ENCODE measurements at regions not wholly inside any gene's neighbourhood (a gene's known extent, or its start where the extent isn't known, plus 50 kb on each side); places are given as distances from the start of the nearest gene placed in this dataset.
"Not testable (repeated sequence)": the region's sequence is repeated elsewhere in the genome, so short reads cannot be mapped to it uniquely, and the experiment has no call there.

- DNase-seq = no peak
Measured at GRCh38 chr3:153866901-153867300, 254.3 kb upstream of the ARHGEF26 start.

DNA sequence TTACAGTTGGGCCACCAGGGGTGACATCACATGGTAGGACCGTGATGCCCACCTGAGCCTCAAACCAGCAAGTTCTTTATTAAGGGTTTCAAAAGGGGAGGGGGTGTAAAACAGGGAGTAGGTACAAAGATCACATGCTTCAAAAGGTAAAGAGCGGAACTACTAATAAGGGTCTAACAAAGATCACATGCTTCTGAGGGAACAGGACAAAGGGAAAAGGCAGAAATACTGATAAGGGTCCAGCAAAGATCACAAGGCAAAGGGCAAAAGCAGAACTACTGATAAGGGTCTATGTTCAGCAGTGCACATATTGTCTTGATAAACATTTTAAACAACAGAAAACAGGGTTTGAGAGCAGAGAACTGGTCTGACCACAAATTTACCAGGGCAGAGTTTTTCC, 246.8 kb upstream of the ARHGEF26 start:
- not testable (repeated sequence) for DNase-seq

DNA sequence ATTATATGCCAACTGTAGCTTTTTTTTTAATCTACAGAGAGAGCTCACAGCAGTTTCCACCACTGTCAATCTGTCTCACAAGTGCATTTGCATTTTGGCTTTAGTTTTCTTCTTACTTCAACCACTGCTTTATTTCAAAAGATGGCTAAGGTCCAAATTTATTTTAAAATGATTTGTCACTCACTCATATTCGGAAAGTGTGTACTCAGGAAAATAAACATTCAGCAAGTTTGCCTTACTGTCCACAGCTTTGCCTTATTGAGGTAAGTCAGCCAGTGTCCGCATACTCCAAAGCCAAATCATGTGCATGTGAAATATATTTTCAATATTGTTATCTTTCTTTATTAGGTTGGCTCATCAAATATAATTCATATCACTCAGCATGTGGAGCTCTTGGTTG, 240.7 kb upstream of the ARHGEF26 start:
- no peak for DNase-seq

DNA sequence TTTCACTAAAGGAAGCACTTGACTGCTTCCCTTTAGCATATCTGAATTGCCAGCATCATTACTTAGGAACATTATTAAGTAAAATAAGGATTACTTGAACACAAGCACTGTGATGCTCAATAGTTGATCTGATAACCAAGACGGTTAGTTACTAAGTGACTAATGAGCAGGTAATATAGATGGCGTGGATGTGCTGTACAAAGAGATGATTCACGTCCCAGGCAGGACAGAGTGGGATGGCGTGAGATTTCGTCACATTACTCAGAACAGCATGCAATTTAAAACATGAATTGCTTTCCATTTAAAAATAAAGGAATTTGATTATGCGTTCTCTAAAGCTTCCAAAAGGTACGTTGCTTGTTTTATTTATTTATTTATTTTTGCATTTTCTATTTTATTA, 240.0 kb upstream of the ARHGEF26 start:
- DNase-seq = no peak

DNA sequence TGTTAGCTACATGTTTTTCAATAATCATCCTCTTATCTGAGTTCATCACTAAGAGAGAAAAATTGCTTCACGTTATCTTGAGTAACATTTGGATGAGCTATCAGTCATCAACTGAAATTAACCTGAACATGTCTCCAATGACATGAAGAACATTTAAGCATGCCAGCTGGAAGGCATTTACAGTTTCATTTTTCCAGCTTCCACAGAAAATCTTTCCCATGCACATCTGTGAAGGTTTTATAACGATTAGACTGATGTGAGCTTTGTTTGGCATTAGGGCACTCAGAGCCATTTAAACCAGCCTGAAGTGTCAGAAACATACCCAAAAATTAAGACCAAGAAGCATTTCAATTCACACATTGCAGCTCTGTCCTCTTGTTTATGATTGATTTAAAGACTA, 235.8 kb upstream of the ARHGEF26 start:
- no peak for DNase-seq

DNA sequence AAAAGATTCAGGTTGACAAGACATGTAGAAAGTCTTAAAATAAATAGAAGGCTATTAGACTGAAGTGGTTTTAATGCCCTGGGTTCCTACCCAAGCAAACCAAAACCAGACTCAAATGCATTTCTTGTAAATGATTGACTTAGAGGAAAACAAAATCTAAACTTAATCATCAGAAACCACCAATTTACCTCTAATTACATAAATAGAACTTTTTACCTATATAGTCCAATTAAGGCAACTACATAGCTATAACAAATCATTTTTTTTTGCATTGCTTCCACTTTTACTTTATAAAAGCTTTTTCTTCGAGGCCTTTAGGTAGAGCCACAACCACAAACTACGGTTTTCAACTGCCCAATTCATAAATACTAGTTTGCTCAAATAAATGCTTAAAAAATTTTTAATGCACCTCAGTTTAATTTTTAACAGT, 231.3 kb upstream of the ARHGEF26 start:
- DNase-seq = no peak

DNA sequence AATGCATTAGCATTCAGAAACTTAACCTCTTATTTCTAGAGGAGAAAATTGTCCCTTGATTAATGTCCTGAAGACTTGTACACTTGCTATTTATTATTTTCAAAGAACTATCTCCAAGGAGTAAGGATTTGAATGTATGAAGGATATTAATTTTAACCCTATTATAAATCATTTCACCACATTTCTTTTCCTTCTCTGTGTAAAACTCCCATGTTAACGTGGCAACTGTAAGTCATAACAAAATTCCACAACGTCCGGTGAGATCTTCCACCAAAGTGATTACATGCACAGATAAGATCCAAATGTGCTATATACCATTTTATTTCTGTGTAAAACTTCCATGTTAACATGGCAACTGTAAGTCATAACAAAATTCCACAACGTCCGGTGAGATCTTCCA, 229.1 kb upstream of the ARHGEF26 start:
- DNase-seq = peak; percentile 74

DNA sequence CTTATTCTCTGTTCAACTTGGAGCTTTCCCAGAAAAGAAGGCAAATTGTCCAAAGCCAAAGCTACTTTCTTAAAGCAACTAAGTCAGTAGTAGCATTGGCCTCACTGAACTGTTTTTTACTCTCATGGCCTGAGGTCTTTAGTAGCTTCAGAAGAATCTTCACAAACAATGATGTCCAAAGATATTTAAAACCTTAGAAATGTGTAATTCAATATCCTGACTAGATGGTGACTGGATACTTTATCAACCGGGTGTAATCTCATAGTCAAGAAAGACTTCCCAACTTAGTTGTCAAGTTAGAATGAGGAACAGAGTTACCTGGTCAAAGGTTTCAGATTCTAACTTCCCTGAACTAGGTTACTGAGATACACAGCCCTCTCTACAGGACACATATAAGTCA, 226.3 kb upstream of the ARHGEF26 start:
- no peak for DNase-seq

- DNase-seq = no peak
Measured at GRCh38 chr3:153896197-153896596, 225.0 kb upstream of the ARHGEF26 start.

DNA sequence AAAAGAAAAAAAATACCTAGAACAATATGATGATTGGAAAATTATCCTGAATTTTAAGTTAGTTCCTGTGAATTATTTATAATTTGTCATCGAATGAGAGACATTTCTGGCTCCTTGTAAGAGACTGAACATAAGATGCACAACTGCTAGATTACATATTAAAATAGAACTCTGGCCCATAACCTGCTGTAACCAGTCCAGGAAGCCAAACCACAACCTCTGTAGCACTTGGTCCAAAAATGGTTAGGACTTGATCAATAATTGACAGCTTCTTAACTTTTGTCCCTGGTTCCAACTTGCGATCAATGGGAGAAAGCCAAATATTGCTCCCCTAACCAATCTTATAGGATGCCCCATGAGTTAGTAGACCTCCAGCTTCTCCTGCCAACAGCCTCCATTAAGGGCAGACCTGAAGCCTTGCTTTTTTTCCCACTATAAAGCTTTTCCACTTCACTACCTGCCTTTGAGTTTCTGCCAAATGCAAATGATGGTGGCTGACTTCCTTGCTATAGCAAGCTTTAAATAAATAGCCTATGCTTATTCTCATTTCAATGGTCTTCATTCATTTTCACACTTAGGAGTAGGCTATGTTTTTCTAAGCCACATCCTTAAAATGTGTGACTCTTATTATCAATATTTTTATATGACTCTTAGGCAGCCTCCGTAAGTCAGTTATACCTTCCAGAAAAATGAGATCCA, 224.0 kb upstream of the ARHGEF26 start:
- no peak for DNase-seq

DNA sequence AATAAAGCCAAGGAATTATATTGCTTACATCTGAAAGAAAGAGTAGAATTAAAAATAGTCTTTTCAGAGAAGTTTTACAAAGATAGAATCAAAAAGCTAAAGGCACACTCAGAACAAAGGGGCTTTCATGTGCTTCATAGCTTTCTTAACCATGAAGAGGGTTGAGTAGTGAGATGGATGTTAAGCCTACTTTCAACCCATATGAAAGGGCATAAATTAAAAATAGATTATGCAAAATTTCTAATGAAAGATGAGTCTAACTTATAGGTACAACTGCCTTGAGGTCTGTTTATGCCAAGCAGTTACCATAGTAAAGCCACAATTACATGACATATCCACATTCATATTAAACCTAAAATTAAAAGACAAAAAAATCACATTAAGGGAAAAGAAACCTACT, 223.3 kb upstream of the ARHGEF26 start:
- no peak for DNase-seq

- DNase-seq = peak; percentile 31
Measured at GRCh38 chr3:153901152-153901551, 220.0 kb upstream of the ARHGEF26 start.

DNA sequence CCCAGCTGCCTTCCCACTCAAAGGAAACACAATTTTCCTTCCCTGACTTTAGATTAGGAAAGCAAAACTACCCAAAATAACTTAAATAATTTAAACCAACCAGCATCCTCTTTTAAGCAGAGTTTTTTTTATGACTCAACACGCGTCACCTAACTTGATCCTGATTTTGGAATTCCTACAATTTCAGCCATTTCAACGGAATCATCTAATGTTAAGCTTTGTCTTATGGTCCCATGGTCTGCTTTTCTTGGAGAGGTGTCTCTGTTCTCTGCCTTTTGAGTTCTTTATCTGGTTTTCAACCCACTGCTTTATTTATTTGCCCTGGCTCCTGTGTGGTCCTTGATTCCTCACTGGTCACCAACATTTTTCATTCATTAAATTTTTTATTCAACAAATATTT, 219.2 kb upstream of the ARHGEF26 start:
- DNase-seq = peak; percentile 77

- DNase-seq = no peak
Measured at GRCh38 chr3:153903430-153903829, 217.8 kb upstream of the ARHGEF26 start.

- DNase-seq = no peak
Measured at GRCh38 chr3:153906366-153906765, 214.8 kb upstream of the ARHGEF26 start.

GRCh38 chr3:153910387-153910786, 210.8 kb upstream of the ARHGEF26 start:
- DNase-seq = no peak

- peak; percentile 15 for DNase-seq
Measured at GRCh38 chr3:153911116-153911515, 210.1 kb upstream of the ARHGEF26 start.

DNA sequence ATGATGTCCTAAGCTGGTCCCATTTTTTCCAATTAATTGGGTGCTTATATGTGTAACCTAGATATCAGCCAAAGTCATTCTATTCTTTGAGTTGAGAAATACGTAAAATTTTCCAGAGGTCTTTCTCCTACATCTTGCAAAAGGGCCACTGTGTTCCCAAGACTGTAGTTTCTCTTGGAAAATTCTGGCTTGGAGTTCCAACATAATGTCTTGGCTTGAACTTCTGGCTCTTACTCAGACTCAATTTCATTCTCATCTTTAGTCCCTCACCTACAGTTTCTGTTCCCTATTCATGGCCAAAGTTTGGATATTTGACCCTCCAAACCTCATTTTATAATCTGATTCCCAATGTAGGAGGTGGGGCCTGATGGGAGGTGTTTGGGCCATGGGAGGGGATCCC, 201.4 kb upstream of the ARHGEF26 start:
- DNase-seq = no peak

DNA sequence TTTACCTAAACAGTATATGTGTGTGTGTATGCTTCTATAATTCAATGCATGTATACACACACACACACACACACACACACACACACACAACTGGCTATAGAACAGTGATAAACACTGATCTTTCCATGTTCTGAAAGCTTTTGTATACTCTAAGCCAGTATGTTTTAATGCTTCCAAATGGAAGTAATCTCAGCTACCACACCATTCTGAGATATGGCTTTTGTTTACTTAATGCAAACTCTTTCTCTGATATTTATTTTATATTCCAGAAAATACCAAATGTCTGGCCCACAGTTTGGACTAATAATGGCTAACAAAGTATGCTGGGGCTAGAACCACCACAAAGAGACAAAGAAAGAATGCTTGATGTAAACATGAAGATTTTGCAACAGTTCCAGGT, 199.4 kb upstream of the ARHGEF26 start:
- no peak for DNase-seq

DNA sequence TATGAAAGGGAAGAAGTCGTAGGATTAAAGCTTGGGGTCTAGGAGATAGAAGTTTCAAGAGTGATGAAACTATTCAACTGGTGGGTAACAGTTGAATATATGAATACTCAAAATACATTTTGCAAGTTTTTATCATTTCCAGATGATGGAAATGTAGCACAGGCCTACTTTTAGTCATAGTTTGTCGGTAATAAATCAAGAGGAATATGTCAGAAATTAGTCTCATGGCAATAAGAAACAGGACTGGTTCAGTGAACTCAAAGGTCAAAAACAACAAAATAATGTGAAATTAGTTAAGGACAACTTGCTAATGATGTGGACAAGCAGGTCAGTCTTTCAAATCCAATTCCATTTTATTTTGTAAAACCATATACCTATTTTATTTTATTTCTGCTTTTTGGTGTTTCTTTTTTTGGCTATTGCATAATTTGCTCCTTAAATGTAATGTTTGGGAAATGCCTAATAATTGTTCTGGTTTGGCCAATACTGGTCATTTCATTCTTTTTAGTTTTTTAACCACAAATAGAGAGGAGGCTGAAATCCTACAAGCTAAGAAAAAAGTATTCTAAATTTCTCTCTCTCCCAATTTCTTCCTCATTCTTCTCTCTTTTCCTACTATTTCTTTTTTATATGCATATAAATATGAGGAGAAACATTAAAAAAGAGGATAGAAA, 195.2 kb upstream of the ARHGEF26 start:
- peak; percentile 61 for DNase-seq

GRCh38 chr3:153927107-153927506, 194.1 kb upstream of the ARHGEF26 start:
- peak; percentile 89 for DNase-seq

GRCh38 chr3:153928851-153929250, 192.3 kb upstream of the ARHGEF26 start:
- no peak for DNase-seq

DNA sequence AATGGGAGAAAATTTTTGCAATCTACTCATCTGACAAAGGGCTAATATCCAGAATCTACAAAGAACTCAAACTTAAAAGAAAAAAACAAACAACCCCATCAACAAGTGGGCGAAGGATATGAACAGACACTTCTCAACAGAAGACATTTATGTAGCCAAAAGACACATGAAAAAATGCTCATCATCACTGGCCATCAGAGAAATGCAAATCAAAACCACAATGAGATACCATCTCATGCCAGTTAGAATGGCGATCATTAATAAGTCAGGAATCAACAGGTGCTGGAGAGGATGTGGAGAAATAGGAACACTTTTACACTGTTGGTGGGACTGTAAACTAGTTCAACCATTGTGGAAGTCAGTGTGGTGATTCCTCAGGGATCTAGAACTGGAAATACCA, 187.7 kb upstream of the ARHGEF26 start:
- DNase-seq = not testable (repeated sequence)

DNA sequence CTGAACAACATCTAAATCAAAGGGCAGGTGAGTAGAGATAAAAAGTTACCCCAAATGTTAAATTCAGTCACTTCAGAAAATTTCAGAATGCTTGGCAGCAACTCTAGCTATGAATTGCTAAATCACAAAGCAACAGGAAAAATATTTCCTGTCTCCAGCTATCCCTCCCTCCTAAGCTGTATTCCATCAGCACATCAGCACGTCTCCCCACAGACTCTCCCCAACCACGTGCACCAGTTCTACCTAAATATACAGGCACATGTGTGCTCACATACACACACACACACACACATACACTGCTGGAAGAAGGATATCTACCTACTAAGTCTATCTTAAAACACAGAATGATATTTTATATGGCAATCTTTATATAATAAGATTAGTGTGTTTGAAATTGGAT, 177.1 kb upstream of the ARHGEF26 start:
- peak; percentile 28 for DNase-seq

DNA sequence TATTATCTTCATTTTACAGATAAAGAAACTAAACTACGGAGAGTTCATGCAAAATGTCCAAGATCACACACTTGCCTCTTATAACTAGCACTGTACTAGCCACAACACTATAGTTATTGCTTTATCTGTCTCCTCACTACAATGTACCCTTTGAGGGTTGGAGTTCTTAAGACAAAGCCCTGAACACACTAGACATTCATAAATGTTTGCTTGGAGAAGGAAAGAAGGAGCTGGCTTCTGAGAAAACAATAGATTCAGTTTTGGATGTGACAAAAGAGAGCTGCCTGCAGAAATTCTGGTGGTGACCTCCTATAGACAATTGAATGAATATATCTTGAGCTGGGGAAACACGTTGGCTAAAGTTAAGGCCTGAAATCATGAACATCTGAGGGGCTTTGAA, 169.9 kb upstream of the ARHGEF26 start:
- DNase-seq = no peak
